GM21576 (cell line): ENCODE measurements at regions not wholly inside any gene's neighbourhood (a gene's known extent, or its start where the extent isn't known, plus 50 kb on each side); places are given as distances from the start of the nearest gene placed in this dataset.

Source experiments
- ATAC-seq: cut with Tn5 transposase; IDR thresholded peaks from one replicate; pipeline ENCODE4 v1.9.1; 2021; ENCODE audit warnings: mild to moderate bottlenecking, moderate library complexity; ENCODE audit not compliant: unreplicated experiment

- ATAC-seq: no peak
These were observed 395.1 kb downstream of the RAPGEF2 start for GRCh38 chr4:159497936-159498335.

DNA sequence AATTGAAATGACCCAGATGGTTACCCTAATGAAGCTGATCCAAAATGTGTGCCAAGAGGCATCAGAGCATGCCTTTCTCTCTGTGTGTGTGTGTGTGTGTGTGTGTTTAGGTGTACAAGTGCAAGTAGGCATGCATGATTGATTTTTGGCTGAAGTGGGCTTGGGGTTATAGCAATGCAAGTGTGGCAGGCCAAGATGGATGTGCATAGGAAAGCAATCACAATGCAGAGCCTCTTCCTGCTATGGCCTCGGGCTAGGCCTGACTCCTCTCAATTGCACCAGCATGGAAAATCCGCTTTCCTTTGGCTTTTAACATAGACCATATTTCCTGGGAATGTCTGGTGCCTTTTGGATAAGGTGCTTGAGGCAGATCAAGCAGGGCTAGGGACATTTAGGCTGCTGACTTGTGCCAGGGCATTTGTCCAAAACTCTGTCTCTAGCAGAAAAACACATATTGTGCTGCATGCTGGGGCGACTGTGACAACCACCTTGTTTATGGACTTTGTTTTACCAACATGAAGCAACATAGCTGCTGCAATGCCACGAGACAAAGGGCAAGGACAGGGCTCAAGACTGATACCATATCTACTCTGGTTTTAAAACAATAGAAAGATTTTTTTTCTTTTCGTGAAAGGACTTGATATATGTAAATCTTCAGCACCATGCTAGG, 395.7 kb downstream of the RAPGEF2 start:
- no peak for ATAC-seq

DNA sequence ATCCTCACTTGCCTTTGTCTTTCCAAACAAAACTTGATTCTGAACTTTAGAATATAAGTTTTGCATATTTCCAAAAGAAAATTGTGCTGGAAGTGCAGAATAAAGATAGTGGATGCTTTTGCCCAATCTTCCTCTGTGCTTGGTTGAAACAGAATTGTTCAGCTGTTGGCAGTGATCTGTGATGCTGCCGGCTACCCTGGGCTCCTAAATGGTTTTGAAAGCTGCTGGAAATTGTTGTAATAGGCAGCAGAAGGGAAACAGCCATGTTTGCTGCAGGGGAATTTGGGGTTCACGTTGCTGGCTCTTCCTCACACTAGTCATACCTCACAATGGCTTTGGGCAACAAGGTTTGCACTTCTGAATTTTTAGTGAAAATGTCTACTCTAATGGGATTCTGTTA, 398.0 kb downstream of the RAPGEF2 start:
- ATAC-seq: no peak

DNA sequence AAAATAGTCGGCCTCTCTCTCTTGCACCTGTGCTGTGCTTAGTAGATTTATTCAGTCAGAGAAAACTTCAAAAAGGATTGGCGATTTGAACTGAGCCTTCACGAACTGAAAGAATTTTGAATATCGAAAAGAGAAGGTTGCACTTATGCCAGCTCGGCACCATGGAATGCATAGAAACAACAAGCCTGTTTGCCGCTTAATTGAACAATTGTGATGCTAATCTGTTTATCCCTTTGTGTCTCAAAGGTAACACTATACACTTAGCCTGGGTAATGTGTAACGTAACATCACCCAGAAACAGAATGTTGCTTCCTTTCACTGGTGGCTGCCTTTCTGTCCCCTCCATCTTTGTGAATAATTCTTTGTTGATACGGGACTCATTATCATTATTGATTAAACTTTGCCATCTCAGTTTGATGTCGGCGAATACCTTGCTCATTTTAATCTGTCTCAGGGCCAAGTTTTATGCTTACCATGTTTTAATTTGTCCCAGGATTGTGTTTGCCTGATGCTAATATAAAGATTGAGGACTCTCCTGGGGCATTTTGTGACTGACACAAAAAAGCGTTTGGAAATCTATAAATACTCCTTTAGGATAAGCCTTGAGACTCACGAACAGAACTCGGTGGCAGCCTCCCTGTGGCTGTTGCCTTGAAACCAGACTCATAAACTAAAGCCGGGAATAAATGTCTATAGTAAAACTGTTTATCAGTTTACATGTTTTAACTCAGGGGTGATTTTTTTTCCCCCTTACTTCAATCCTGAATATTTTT, 400.5 kb downstream of the RAPGEF2 start:
- no peak for ATAC-seq

DNA sequence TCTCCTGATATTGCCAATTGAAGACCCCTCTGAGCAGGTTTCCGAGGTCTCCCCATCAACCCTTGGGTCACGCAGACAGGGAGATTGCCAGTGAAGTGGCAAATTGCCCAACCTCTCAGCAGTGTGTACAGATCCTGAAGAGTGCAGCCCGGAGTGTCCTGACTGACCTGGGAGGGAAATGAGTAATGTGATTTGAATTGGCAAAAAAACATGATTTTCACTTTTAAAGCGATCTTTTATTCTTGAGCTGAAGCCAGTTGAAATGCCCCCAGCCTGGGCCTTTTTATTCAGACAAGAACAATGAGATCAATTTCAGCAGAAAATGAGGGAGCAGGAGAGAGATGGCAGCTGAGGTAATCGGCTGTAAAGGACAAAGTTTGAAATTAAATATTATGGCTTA, 401.8 kb downstream of the RAPGEF2 start:
- ATAC-seq: no peak

DNA sequence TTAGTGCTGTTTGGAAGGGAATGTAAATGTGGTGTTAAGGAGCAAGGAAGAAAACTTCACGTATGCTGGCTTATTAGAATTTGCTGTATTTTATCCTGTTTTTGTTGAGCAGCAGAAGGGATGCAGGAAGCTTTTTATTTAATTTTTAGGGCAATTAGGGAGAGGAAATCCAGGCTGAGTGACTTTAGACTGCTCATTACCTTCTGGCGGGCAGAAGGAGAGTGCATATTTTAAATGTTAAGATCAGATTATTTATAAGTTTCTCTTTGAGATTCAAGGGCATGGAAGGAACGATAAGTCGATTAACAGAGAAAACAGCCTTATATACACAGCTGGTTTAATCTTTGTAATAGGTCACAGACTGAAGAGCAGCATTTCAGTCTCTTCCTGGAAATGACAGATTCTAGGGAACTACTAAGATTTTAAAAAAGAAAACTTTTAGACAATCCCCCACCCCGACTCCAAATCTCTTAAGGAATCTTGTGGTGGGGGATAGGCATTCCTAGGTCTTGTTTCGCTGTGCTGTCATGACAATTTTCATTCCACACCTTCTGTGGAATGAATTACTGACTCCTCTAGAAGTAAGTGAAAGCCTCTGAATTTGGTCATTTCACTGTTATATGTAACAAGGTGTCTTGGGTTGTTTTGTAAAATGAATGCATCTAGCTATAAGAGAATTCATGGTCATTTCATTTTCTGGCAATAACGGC, 402.5 kb downstream of the RAPGEF2 start:
- no peak for ATAC-seq

DNA sequence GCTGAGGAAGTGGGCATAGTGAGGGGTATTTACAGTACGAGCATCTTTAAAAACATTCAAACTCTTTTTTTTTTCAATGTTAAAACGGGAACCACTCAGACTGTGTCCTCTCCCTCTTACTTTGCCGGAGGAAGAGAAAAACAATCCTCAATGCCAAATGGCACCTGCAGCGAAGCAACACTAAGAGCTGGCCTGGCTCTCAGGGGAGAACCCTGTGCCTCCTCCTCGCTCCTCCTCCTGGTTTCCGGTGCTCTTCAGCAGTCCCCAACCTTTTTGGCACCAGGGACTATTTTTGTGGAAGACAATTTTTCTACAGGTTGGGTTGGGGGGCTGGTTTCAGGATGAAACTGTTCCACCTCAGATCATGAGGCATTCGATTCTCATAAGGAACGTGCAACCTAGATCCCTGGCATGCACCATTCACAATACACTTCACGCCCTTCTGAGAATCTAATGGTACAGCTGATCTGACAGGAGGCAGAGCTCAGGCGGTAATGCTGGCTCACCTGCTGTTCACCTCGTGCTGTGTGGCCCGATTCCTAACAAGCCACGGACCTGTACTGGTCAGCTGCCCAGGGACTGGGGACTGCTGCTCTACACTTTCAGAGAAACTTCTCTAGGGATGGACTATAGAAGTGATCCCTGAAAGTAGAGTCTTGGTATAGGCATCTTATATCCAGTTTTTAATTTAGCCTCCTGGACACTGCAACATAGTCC, 404.1 kb downstream of the RAPGEF2 start:
- no peak for ATAC-seq

DNA sequence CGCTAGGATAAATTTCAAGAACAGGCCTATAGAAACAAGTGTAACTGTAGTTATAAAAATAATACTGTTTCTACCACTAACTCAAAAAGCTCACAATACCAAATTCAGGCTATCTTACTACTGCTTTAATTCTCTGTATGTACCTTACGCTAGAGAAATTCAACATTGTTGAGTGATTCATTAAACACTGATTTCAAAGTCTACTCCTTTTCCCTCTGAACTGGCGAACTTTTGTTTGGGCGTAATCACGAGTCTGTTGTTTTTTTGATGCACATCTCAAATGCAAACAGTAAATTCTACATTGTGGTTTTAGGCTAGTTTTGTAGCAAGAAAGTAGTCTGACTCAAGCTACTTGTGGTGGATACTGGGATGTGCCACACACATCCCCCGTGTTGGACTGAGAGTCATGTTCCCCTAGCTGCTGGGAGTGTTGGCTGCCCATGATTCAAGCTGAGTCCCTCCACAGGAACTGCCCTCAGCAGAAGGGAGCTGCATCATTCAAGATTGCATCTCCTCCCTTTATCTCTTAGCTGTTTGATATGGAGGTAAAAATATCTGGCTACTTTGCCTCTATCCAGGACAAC, 406.1 kb downstream of the RAPGEF2 start:
- no peak for ATAC-seq

GRCh38 chr4:159512348-159512747, 409.5 kb downstream of the RAPGEF2 start:
- ATAC-seq: no peak

- no peak for ATAC-seq
These were observed 412.6 kb downstream of the RAPGEF2 start for GRCh38 chr4:159515314-159516025.

DNA sequence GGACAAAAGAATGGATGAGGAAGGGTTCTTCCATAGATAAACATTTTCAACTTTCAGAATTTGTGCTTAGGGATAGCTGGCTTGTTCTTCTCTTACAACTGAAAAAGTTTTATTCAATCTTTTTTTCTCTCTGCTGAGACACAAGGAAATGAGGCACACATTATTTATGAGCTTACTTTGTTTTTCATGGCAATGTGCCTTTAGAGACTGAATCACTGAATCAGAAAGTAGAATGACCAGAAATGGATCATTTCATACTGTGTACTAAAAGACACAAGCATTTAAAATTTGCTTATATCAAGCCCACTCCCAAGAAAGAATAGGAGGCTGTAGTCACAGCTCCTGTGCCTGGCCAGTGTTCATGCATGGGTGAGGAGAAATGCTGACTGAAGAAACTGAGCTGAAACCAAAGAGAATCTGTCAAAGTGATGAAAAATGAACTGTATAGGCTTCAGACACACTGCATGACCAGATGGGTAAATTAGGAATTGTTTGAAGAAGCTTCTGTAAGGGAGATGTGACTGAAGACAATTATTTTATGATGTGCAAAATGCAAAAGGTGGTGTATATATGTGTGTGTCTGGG, 413.8 kb downstream of the RAPGEF2 start:
- no peak for ATAC-seq

- ATAC-seq: no peak
These were observed 417.2 kb downstream of the RAPGEF2 start for GRCh38 chr4:159520074-159520473.

DNA sequence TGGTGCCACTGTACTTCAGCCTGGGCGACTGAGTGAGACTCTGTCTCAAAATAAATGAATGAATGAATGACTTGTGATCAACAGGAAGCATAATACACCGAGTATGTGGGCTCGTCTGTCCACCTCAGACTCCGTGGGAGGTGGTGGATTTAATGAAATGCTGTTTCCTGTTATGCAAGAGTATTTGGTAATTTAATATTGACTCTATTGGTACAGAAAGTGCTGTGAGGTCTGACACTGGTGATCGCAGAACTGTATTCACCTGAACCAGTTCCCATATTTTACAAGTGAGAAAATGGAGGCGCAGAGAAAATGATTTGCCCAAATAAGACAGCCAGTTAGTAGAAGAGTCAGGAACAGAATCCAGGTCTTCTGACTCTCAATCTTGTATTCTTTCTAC, 423.3 kb downstream of the RAPGEF2 start:
- ATAC-seq: no peak

DNA sequence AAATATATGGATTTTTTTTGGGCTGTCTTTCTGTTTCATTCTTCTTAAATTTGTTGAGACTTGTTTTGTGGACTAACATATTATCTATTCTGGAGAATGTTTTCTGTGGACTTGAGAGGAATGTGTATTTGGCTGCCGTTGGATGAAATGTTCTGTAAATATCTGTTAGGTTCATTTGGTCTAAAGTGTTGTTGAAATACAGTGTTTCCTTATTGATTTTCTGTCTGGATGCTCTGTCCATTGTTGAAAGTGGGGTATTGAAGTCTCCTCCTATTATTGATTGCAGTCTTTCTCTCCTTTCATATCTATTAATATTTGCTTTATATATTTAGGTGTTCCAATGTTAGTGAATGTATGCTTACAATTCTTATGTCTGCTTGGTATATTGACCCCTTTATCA, 431.8 kb downstream of the RAPGEF2 start:
- ATAC-seq: no peak

GRCh38 chr4:159538556-159538955, 435.7 kb downstream of the RAPGEF2 start:
- ATAC-seq: no peak

GRCh38 chr4:159540038-159540437, 437.2 kb downstream of the RAPGEF2 start:
- no peak for ATAC-seq

GRCh38 chr4:159540501-159540900, 437.6 kb downstream of the RAPGEF2 start:
- ATAC-seq: no peak

DNA sequence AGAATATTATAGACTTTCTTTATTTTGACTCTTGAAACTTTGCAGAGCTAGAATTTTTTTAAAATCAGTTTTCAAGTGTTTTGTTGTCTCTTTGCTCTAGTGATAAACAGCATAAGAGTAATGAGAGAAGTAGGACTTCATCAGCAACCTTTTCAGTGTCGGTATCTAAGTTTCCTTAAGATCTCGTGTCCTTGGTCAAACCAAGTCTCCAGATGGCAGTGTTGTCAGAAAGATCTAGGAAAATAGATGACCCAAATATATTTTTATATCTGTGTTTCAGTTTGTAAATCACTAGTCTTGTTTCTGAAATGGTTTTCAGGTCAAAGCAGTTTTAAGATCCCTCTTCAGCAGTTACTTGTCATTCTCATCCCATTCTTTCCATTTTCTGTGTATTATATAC, 438.3 kb downstream of the RAPGEF2 start:
- ATAC-seq: no peak

DNA sequence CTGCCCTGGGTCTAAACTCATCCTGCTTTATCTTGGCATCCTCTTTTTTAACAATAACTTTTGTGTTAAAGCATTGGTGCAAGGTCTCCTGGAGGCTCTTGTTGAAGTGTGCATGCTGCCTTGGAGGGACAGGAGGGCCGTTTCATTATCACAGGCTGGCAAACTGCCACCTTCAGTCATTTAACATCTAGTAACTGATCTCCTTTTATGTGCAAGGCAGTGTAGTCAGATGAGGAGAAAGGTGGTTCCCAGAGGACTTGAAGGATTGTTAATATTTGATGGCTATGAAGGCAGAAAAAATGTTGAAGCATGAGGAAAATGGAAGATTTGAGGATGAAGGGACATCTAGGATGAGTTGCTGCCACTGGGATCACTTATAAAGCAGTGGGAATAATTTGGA, 439.4 kb downstream of the RAPGEF2 start:
- no peak for ATAC-seq

- no peak for ATAC-seq
These were observed 441.0 kb downstream of the RAPGEF2 start for GRCh38 chr4:159543831-159544230.
